Activated naive CD4-positive, alpha-beta T cell treated with anti-CD3 and anti-CD28 coated beads, Interleukin-2, amount 10 ng/mL, durations not matched to agents 7 days and 5 days (primary cell): ENCODE measurements at regions not wholly inside any gene's neighbourhood (a gene's known extent, or its start where the extent isn't known, plus 50 kb on each side); places are given as distances from the start of the nearest gene placed in this dataset.

ENCODE experiments used
- CTCF ChIA-PET: fragments of 350-600 bp; sonication (Branson Sonifier 250); formaldehyde crosslinking; loops from one replicate; lab custom pipeline; 2021; ENCODE audit warnings: antibody characterized with exemption; lab: Charles Lee
- DNase-seq: peaks from one replicate; pipeline ENCODE4 v3.0.0-alpha.2; 2020
- H3K27ac Mint-ChIP-seq: one replicate; pipeline ENCODE4 v1.8.0; 2021; ENCODE audit warnings: mild to moderate bottlenecking, moderate library complexity, mixed read lengths
- H3K27me3 Mint-ChIP-seq: one replicate; pipeline ENCODE4 v1.8.0; 2021; ENCODE audit warnings: mild to moderate bottlenecking, mixed read lengths
- H3K36me3 Mint-ChIP-seq: one replicate; pipeline ENCODE4 v1.8.0; 2021; ENCODE audit warnings: mixed read lengths
- H3K4me1 Mint-ChIP-seq: one replicate; pipeline ENCODE4 v1.8.0; 2021; ENCODE audit warnings: mixed read lengths
- H3K4me3 Mint-ChIP-seq: one replicate; pipeline ENCODE4 v1.8.0; 2021; ENCODE audit warnings: mild to moderate bottlenecking, moderate library complexity, mixed read lengths
- H3K9me3 Mint-ChIP-seq: one replicate; pipeline ENCODE4 v1.8.0; 2021; ENCODE audit warnings: mixed read lengths

DNA sequence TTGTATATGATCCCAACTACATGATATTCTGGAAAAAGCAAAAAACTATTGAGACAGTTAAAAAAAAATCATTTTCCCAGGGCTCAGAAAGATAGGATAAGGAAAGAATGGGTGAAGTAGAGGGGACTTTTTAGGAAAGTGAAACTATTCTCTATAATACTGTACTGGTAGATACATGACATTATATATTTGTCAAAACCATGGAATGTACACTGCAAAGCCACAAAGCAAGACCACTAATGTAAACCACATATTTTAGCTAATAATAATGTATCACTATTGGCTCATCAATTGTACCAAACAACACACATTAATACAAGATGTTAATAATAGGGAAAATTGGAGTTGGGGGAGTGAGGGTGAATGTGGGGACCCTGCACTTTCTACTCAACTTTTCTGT is 182.6 kb downstream of the EFNB2 start:
- no peaks in the 10 kb centered on the region for H3K36me3 Mint-ChIP-seq
- no peaks in the 10 kb centered on the region for H3K4me1 Mint-ChIP-seq
- H3K27ac Mint-ChIP-seq: no peak overlapping the region
- no peak overlapping the region for H3K4me3 Mint-ChIP-seq
- no peaks in the 10 kb centered on the region for H3K9me3 Mint-ChIP-seq
- peaks cover 15% of the 10 kb centered on the region for H3K27me3 Mint-ChIP-seq
- no peak for DNase-seq
- CTCF ChIA-PET: no interaction called here

DNA sequence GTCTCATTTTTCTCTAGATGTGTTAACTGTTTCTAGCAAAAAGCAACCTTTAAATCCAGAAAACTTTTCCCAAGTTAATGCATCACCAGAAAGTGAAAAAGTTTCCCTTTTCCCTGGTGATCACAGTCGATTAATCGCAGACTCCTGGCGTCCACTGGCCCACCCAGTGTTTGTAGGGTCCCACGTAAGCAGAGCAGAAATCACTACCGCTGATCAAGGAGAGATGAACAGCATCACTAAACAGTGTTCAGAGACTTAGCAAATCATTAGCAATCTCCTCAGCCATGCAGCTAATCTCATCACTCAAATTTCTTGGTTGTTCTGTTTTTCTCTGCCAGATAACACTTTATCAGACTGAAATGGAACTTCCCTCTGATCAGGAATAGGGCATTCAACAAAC is 184.2 kb downstream of the EFNB2 start:
- H3K4me1 Mint-ChIP-seq: no peaks in the 10 kb centered on the region
- H3K4me3 Mint-ChIP-seq: no peak overlapping the region
- peaks cover 15% of the 10 kb centered on the region for H3K27me3 Mint-ChIP-seq
- H3K27ac Mint-ChIP-seq: no peak overlapping the region
- no peaks in the 10 kb centered on the region for H3K9me3 Mint-ChIP-seq
- CTCF ChIA-PET: no interaction called here
- H3K36me3 Mint-ChIP-seq: no peaks in the 10 kb centered on the region
- no peak for DNase-seq

DNA sequence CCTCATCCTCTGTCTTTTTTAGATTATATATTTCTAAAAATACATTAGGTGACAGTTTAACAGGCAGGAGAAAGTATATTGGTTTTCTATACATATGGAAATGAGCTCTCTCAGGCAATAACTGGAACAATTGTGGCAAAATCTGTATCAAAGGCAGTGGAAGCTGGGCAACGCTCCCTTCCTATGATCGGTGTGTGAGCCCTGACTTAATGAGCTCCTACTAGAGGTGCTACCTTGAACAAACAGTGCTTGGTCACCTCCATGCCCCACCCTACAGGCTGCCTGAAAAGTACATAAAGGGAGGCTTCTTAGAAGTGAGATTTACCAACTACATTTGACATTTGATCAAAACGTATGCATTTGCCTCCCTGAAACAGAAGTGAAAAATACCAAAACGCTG is 185.3 kb downstream of the EFNB2 start:
- CTCF ChIA-PET: no interaction called here
- Mint-ChIP-seq H3K4me3 (no peak overlapping the region), H3K9me3 (no peaks in the 10 kb centered on the region), H3K36me3 (no peaks in the 10 kb centered on the region), H3K4me1 (no peaks in the 10 kb centered on the region), H3K27ac (no peak overlapping the region), H3K27me3 (peaks cover 15% of the 10 kb centered on the region)
- DNase-seq: no peak

DNA sequence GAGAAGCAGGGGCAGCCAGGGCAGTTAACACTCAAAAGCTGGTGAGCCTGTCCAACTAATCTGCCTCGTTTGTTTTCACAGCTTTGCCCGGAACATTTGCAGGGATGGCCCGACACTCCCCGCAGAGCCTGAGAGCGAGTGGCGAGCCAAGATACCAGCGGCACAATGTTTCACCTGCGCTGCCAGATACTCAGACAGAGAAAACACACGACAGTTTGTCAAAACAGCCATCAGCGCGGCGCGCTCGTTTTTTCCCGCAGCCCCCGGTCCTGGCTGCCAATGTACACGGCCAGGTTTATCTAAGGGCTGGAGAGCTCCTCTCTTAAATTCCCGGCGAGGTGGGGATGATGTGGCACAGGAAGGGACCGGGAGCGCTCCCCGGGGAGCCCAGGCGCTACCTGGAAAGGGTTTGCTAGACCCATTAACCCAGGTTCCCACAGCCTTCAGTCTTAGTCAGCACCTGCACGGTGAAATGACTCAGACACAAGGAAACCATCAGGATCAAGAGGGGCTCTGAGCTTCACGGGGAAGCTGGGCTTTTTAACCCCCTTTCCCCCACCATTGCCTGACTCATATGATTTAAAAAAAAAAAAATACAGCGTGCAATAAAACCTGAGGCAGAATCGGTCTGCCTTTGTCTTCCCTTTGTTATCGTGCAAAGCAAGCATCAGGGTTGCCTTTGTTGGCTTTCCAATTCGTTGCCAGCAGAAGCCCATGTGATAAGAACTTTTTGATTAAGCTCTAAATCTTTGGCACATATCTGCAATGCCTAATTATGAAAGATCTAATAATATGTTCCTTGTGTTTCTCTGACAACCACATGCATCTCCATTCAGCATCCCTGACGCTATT is 186.2 kb downstream of the EFNB2 start:
- no peaks in the 10 kb centered on the region for H3K4me1 Mint-ChIP-seq
- DNase-seq: no peak
- CTCF ChIA-PET: no interaction called here
- no peak overlapping the region for H3K27ac Mint-ChIP-seq
- H3K9me3 Mint-ChIP-seq: no peaks in the 10 kb centered on the region
- no peaks in the 10 kb centered on the region for H3K36me3 Mint-ChIP-seq
- peaks cover 15% of the 10 kb centered on the region for H3K27me3 Mint-ChIP-seq
- H3K4me3 Mint-ChIP-seq: no peak overlapping the region

DNA sequence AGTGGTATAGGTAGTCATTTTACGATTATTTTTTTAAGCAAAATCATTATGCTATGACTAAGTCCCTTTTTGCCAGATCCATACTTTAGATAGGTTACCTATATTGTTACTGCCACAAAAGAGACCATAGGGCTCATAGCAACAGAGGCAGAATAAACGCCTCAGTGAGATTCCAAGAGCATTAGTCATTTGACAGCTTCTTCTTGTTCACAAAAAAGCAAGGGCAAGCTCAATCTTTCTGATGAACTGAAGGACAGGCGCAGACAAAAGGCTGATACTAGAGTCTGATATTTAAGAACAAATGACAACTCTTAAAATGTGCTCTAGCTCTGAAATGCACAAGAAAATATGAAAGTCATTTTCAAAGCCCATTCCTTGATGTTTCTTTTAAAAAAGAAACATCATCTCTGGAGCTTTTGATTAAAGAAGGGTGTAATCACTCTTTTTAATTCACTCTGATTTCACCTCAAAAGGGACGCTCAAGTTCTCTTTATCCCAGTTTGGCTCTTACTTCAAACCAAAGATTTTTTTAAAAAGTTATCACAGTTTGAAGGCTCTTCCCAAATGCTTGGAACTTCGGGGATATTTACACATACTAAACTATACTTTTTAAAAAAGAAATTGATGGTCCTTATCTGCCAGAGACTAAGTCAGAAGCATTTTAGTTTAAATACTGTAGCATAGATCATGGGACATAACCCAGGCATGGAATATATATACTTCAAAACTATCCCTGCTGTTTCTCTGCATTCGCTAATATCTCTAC is 187.2 kb downstream of the EFNB2 start:
- CTCF ChIA-PET: no interaction called here
- Mint-ChIP-seq H3K4me1 (no peaks in the 10 kb centered on the region), H3K27ac (no peak overlapping the region), H3K27me3 (peaks cover 15% of the 10 kb centered on the region), H3K4me3 (no peak overlapping the region), H3K9me3 (no peaks in the 10 kb centered on the region), H3K36me3 (no peaks in the 10 kb centered on the region)
- DNase-seq: no peak

DNA sequence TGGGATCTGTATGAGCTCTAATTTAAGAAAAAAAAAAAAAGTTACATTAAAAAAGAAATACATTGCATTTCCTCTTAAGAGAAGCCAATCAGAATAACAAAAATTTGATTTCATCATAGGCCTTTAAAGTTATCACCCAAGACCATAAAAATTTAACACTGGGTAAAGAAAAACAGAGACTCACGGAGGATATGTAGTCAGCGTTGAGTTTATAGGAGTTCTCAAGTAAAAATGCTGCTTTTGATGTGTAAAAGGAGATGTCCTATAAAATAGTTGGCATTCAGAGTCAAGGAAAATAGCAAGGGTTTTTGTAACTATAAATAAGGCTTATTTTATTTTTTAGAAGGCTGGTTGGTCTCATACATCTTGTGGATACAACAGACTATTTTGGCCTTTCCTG is 191.1 kb downstream of the EFNB2 start:
- no peak overlapping the region for H3K4me3 Mint-ChIP-seq
- peaks cover 8% of the 10 kb centered on the region for H3K9me3 Mint-ChIP-seq
- H3K27ac Mint-ChIP-seq: no peak overlapping the region
- CTCF ChIA-PET: no interaction called here
- no peaks in the 10 kb centered on the region for H3K36me3 Mint-ChIP-seq
- DNase-seq: no peak
- H3K4me1 Mint-ChIP-seq: no peaks in the 10 kb centered on the region
- peaks cover 12% of the 10 kb centered on the region for H3K27me3 Mint-ChIP-seq

DNA sequence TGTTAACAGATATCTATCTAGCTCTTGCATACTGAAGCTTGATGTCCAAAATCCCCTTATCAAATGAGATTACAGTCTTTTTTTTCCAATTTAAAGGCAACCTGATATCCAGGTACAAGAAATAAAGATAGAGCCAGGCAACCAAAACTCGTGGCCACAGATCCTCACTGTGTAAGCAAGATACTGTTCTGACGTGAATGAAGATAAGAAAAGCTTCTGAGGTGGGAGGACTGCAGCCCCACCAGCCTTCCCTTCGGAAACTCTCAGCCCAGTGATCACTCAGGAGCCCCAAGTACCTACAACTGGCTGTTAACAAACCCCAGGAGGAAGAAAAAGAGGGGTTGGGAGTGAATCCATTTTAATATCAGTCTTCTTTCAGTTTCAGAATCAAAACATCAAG is 191.6 kb downstream of the EFNB2 start:
- H3K9me3 Mint-ChIP-seq: peaks cover 8% of the 10 kb centered on the region

DNA sequence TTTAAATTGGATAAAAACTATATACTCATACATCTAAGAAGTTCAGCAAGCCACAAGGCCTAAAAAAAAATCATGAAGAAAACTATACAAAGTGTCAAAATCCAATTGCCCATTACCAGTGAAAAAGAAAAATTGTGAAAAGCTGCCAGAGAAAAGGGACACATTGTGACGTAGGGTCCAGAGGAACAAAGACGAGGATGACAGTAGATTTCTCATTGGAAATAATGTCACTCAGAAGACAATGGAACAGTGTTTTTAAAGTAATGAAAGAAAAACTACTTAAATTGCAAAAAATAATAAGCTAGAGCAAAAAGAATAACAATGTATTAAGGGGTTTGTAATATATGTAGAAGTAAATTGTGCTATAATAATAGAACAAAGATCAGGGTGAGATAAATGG is 195.2 kb downstream of the EFNB2 start:
- CTCF ChIA-PET: no interaction called here
- H3K27ac Mint-ChIP-seq: no peak overlapping the region
- no peaks in the 10 kb centered on the region for H3K36me3 Mint-ChIP-seq
- no peaks in the 10 kb centered on the region for H3K27me3 Mint-ChIP-seq
- H3K4me3 Mint-ChIP-seq: no peak overlapping the region
- peaks cover 8% of the 10 kb centered on the region for H3K9me3 Mint-ChIP-seq
- H3K4me1 Mint-ChIP-seq: no peaks in the 10 kb centered on the region
- DNase-seq: no peak

More for the DNA sequence above, 191.6 kb downstream of the EFNB2 start:
- no peaks in the 10 kb centered on the region for H3K36me3 Mint-ChIP-seq
- no peak overlapping the region for H3K27ac Mint-ChIP-seq
- CTCF ChIA-PET: no interaction called here
- DNase-seq: no peak
- no peak overlapping the region for H3K4me3 Mint-ChIP-seq
- H3K4me1 Mint-ChIP-seq: no peaks in the 10 kb centered on the region
- H3K27me3 Mint-ChIP-seq: peaks cover 7% of the 10 kb centered on the region

DNA sequence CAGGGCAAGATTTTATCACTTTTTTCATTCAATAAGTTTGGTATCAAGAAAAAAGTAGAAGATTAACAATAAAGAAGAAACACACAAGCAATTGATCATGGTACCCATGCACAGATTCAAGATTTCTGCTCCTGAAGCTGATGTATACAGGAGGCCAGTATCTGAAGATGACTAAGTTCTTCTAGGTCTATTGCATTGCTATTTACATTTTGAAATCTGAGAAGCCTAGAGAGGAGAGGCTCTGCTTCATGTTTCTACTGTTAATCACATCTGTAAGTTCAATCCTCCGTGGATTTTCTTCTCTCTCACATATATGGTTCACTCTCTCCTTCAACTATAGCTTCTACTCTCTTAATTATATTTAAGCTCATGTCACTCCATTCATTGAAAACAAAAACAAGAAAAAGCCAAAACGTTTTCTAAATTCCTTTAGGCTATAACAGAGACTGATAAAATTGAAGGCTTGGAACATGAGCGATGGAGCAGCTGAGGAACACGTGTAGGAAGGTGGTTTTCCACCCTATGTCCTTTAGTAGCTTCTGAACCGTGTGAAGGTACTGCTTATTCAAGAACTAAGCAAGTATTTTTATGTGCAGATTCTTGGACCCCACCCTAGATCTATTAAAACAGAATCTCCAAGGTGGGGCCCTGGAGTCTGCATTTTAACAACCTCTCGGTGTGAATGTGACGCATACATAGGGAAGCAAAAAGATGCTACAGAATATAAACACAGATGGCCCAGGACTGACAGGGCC is 198.2 kb downstream of the EFNB2 start:
- H3K27me3 Mint-ChIP-seq: no peaks in the 10 kb centered on the region
- H3K27ac Mint-ChIP-seq: no peak overlapping the region
- CTCF ChIA-PET: no interaction called here

DNA sequence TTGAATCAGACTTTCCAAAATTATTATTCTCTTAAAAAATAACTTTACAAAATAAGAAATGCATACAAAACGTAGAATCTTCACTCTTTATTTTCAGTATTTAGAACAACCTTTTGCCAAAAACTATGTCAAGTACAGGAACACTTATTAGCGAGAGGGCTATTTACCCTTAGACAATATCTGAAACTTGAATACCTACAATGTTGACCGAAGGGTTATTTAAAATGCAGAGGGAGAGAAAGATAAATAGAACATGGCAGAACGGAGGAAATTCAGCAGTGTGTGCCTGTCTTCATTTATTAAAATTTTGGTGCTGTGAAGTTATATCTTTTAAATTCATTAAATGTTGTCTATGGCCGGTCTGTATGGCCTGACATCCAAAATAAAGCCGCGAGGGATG is 198.8 kb downstream of the EFNB2 start:
- Mint-ChIP-seq H3K27me3 (no peaks in the 10 kb centered on the region), H3K27ac (no peak overlapping the region), H3K4me3 (no peak overlapping the region), H3K9me3 (peaks cover 8% of the 10 kb centered on the region), H3K4me1 (no peaks in the 10 kb centered on the region), H3K36me3 (no peaks in the 10 kb centered on the region)
- no peak for DNase-seq
- CTCF ChIA-PET: no interaction called here

More for the DNA sequence above, 198.2 kb downstream of the EFNB2 start:
- Mint-ChIP-seq H3K36me3 (no peaks in the 10 kb centered on the region), H3K9me3 (peaks cover 8% of the 10 kb centered on the region), H3K4me1 (no peaks in the 10 kb centered on the region), H3K4me3 (no peak overlapping the region)
- DNase-seq: no peak

DNA sequence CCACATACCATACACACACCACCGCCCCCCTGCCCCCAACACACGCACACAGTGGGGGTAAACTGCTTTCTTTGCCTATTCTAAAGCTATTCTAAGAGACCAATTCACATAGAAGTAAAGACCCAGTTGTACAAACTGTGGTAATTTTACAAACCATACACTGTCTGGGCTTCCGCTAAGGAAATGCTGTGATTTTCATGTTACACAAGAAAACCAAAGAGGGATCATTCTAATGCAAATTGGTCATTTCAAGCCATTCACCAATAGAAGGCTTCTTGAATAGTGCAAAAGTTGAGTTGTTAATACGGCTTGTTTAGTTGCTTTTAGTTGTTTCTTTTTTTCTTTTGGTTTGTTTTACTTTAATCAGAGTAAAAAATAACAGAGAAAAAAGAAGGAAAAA is 202.8 kb downstream of the EFNB2 start:
- no peaks in the 10 kb centered on the region for H3K36me3 Mint-ChIP-seq
- H3K4me1 Mint-ChIP-seq: no peaks in the 10 kb centered on the region
- no peak overlapping the region for H3K27ac Mint-ChIP-seq
- H3K4me3 Mint-ChIP-seq: no peak overlapping the region
- no peak for DNase-seq
- CTCF ChIA-PET: no interaction called here
- H3K9me3 Mint-ChIP-seq: no peaks in the 10 kb centered on the region
- no peaks in the 10 kb centered on the region for H3K27me3 Mint-ChIP-seq

DNA sequence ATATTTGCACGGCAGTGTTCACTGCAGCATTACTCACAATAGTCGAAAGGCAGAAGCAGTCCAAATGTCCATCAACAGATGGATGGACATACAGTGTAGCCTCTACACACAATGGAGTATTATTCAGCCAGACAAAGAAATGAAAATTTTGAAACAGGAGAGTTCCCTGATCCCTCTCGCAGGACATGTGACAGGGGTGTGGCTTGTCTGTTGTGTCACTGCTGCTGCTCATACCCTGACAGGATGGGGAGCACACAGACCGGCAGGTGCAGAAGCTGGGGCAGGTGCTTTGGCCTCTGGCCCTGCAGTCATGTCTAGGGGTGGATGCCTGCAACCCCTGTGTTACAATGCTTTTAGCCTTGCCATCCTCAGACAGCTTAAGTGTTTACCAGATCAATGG is 204.3 kb downstream of the EFNB2 start:
- Mint-ChIP-seq H3K27me3 (no peaks in the 10 kb centered on the region), H3K27ac (no peak overlapping the region), H3K36me3 (no peaks in the 10 kb centered on the region), H3K9me3 (no peaks in the 10 kb centered on the region), H3K4me3 (no peak overlapping the region), H3K4me1 (no peaks in the 10 kb centered on the region)
- DNase-seq: no peak
- CTCF ChIA-PET: no interaction called here

DNA sequence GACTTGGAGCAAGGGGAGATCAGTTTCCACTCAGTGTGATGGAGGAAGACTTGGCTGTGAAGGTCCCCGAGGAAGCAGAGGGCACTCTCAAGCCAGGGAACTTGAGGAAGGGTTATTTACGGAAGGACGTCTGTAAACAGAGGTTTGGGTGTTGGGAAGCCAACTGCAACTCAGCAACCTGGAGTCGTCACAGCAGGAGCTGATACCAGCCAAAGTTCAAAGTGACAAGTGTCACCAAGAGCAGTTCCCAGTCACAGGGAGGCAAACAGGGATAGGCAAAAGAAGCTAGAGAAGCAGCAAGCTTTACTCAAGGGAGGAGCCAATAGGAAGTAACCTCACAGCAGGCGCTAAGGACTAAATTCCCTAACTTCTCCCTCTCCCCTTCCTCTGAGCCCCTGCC is 205.5 kb downstream of the EFNB2 start:
- Mint-ChIP-seq H3K4me3 (no peak overlapping the region), H3K4me1 (no peaks in the 10 kb centered on the region), H3K27ac (no peak overlapping the region), H3K36me3 (no peaks in the 10 kb centered on the region), H3K27me3 (no peaks in the 10 kb centered on the region), H3K9me3 (no peaks in the 10 kb centered on the region)
- DNase-seq: no peak
- CTCF ChIA-PET: no interaction called here

DNA sequence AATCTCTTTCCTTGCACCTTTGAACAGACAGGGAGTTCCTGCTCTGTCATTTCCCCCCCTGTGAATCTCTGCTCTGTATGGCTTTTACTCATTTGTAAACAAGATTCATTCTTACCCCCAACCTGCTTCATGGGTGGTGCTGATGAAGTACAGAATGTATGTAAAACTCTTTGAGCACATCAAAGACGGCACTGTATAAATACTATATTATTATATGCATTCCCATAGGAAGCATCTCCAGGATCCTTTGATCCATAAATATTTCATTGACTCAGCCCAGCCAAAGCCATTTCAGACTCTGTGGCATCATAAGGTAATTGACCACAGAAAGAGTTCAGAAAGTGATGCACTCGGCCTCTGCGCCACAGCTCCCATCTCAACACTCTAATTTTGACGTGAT is 208.7 kb downstream of the EFNB2 start:
- Mint-ChIP-seq H3K4me3 (no peak overlapping the region), H3K27me3 (no peaks in the 10 kb centered on the region), H3K9me3 (peaks cover 15% of the 10 kb centered on the region), H3K36me3 (no peaks in the 10 kb centered on the region), H3K4me1 (no peaks in the 10 kb centered on the region), H3K27ac (no peak overlapping the region)
- no peak for DNase-seq
- CTCF ChIA-PET: no interaction called here
